HL-60 (cell line): ENCODE measurements at regions not wholly inside any gene's neighbourhood (a gene's known extent, or its start where the extent isn't known, plus 50 kb on each side); places are given as distances from the start of the nearest gene placed in this dataset.

Experiments
- CTCF ChIP-seq: IDR thresholded peaks from one replicate; pipeline ENCODE4 v1.5.1; 2011; ENCODE audit warnings: low read length, control low read depth, inconsistent platforms; ENCODE audit not compliant: insufficient read depth
- GABPA ChIP-seq: IDR thresholded peaks from 2 replicates; pipeline ENCODE4 v1.6.1; 2012; ENCODE audit warnings: low read depth
- POLR2AphosphoS5 ChIP-seq: IDR thresholded peaks from 2 replicates; pipeline ENCODE4 v1.6.1; 2012; ENCODE audit warnings: low read depth
- REST ChIP-seq: IDR thresholded peaks from 2 replicates; pipeline ENCODE4 v1.6.1; 2012; ENCODE audit warnings: low read depth; ENCODE audit not compliant: insufficient replicate concordance
- SPI1 ChIP-seq: IDR thresholded peaks from 2 replicates; pipeline ENCODE4 v1.6.1; 2012; ENCODE audit warnings: low read depth, mild to moderate bottlenecking, borderline replicate concordance

- no peak for TF ChIP-seq CTCF
- TF ChIP-seq POLR2AphosphoS5 = no peak
- TF ChIP-seq REST = no peak
- TF ChIP-seq GABPA = no peak
- TF ChIP-seq SPI1 = no peak
Observed at GRCh38 chr13:74966275-74966674, 515.7 kb downstream of the TBC1D4 start.
